Activated CD4-positive, alpha-beta T cell treated with anti-CD3 and anti-CD28 coated beads, Interleukin-2, amount 50 U/mL, for 24 hours (primary cell): ENCODE measurements at regions not wholly inside any gene's neighbourhood (a gene's known extent, or its start where the extent isn't known, plus 50 kb on each side); places are given as distances from the start of the nearest gene placed in this dataset.
"Not testable (repeated sequence)": the region's sequence is repeated elsewhere in the genome, so short reads cannot be mapped to it uniquely, and the experiment has no call there.

Experiments
- DNase-seq, 2 donors: peaks; one replicate each; pipeline ENCODE4 v3.0.0-alpha.2; 2020; ENCODE audit warnings: low read depth in 1 of 2, low spot score in 1 of 2

DNA sequence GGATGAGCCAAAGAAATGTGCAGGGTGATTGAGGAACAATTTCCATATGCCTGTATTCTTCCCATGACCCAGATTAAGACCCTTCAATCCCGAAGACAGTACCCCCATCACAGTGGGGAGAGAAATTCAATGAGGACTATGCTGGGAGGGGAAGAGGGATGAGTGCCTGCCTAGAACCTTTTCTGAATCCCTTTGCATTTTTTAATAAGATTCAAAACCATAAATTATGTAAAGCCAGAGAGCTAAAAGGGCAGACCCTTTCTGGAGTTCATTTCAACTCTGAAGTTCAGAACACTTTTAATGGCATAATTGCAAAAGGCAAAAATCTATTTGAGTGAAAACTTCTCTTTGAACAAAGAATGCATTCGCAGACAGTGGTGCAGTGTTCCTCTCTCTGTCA is 529.5 kb downstream of the NTRK3 start:
- no peak for DNase-seq

DNA sequence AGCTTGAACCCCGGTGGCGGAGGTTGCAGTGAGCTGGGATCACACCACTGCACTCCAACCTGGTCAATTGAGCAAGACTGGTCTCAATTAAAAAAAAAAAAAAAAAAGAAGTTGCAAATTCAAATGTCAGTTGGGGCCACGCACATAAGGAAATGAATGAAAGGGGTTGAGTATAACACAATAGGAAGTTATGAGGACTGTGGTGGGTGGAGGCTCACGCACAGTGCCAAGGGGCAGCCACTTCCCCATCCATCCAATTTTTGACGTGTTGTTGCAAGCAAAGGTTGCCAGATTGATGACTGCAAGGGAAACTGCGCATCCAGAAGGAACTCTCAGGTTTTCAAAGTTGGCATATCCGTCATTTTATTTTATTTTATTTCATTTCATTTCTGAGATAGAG is 532.2 kb downstream of the NTRK3 start:
- no peak for DNase-seq

GRCh38 chr15:87722941-87723691 is 533.4 kb downstream of the NTRK3 start:
- no peak for DNase-seq

- no peak for DNase-seq
Observed at GRCh38 chr15:87720235-87720634, 536.3 kb downstream of the NTRK3 start.

DNA sequence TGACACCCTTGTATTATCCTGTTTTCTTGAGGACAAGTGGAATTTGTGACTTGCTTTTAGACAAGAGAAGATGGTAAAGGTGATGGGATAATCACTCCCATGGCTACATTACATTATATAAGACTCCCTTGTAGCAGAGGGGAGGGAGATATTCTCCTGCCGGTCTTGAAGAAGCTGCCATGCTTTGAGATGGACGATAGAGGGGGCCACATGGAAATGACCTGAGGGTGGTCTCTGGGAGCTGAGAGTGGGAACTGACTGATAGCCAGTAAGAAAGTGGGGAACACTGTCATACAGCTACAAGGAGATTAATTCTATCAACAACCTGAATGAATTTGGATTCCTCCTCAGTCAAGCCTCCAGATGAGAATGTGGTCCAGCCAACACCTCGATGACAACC is 540.1 kb downstream of the NTRK3 start:
- DNase-seq = no peak

- DNase-seq = no peak
Observed at GRCh38 chr15:87715252-87715651, 541.3 kb downstream of the NTRK3 start.

GRCh38 chr15:87713475-87713879 is 543.1 kb downstream of the NTRK3 start:
- DNase-seq = no peak

- DNase-seq = no peak
Observed at GRCh38 chr15:87712211-87712610, 544.3 kb downstream of the NTRK3 start.

DNA sequence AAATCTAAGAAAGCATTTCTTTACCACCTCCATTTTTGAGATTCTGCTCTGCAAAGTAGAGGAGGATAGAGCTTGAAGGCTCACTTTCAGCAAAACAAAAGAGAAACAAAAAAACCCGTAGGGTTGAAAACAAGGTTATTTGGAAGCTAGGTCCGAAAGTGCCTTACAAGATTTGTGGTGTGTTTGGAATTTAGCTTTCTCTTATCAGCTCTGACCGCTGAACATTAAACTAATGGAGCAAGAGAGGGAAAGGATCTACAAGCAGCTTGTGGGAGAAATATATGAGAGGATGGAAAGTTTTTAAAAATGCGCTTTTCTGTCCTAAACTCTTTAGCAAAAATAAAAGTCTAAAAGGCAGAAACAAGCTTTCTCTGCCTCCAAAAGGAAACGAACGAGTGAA is 545.5 kb downstream of the NTRK3 start:
- no peak for DNase-seq

DNA sequence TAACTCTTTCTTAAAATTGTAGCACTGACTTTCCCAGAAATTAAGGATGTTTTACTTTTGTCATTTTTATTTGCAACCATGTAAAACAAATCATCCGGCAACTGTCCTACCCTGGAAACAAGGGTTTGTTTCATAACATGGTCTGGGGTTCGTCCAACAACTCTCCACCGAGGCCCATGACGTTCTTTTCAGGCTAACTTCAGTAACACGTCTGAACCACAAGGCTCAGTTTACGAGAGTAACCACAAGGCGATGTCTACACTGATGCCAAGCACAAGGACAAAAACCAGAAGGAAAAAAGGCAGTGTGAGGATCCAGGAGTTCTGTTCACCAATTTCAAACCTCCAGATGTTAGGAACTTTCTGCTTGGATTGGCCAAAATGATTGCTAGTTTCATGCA is 546.1 kb downstream of the NTRK3 start:
- DNase-seq = no peak

- DNase-seq = no peak
Observed at GRCh38 chr15:87707566-87708130, 548.9 kb downstream of the NTRK3 start.

DNA sequence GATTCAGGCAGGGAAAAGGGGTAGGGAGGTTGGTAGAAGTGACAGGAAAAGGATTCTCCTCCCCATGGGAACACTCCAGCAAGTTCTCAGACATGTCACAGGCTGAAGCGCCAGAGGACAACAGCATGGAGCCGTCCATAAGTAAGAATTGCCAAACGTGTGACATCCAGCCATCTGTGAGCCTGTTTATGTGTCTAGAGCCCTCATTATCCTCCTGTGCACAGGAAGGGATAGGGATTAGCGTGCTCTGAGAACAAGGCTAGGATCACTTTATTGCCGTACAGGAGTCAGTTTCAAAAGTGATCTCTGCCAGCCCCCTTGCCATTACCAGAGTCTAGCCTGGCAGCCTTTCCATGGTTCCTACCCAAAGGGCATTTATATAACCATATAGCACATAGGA is 549.5 kb downstream of the NTRK3 start:
- DNase-seq = no peak

DNA sequence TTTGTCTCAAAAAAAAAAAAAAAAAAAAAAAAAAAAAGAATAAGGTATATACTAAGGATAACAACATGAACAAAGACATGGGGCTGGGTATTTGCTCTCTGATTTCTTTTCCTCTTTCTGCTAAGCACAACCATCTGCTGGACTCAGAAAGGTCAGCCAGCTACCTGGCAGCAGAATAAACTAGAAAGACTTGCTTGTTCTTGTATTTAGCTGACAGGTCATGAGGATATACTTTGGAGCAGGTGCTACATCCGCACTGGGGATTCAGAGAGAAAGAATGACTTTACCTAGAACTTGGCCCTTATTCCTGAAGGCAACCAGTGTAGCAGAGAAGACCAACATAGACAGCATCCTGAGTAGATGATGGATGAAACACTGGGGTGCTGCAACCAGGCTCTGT is 550.5 kb downstream of the NTRK3 start:
- DNase-seq = no peak

DNA sequence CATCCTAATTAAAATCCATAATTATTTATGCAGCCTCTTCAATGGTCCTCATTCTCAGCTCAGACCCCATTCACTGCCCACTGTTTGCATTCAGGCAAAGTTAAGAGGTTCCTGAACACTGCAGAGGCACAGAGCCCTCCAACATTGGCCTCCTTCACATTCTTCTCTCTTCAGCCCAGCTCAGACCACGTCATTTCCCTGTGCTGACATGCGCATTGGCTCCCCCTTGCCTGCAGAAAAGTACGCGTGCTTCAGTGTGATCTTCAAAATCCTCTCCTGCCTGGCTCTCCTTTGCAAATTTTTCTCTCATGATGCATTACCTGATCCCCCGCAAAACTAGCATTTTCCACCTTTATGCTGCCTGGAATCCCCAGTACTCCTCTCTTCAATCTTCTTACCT is 552.3 kb downstream of the NTRK3 start:
- DNase-seq = no peak

GRCh38 chr15:87703327-87704111 is 553.0 kb downstream of the NTRK3 start:
- no peak for DNase-seq

GRCh38 chr15:87702270-87702669 is 554.3 kb downstream of the NTRK3 start:
- DNase-seq = no peak

DNA sequence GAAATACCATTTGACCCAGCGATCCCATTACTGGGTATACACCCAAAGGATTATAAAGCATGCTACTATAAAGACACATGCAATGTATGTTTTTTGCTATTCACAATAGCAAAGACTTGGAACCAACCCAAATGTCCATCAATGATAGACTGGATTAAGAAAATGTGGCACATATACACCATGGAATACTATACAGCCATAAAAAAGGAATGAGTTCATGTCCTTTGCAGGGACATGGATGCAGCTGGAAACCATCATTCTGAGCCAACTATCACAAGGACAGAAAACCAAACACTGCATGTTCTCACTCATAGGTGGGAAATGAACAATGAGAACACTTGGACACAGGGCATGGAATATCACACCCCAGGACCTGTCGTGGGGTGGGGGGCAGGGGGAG is 558.1 kb downstream of the NTRK3 start:
- DNase-seq = not testable (repeated sequence)

DNA sequence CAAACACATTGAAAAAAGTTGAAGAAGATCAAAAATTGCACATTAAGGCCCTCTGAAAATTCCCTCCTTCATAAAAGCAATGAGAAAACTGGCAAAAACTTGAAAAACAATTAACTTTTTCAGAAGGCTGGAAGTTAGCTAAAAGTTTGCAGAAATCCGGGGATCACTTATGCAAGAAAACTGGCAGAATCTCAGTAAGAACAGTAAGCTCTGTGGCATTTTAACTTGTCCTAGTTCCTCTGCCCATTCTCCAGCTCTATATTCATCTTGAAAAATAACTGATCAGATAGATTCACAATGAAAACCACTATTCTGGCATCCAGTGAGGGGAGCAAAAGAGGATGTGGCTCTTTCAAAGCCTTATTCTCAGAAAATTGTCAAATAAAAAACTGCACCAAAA is 566.8 kb downstream of the NTRK3 start:
- DNase-seq = no peak

- DNase-seq = no peak
Observed at GRCh38 chr15:87687523-87687870, 569.0 kb downstream of the NTRK3 start.

GRCh38 chr15:87686841-87687522 is 569.6 kb downstream of the NTRK3 start:
- DNase-seq = no peak

- no peak for DNase-seq
Observed at GRCh38 chr15:87686339-87686738, 570.2 kb downstream of the NTRK3 start.

DNA sequence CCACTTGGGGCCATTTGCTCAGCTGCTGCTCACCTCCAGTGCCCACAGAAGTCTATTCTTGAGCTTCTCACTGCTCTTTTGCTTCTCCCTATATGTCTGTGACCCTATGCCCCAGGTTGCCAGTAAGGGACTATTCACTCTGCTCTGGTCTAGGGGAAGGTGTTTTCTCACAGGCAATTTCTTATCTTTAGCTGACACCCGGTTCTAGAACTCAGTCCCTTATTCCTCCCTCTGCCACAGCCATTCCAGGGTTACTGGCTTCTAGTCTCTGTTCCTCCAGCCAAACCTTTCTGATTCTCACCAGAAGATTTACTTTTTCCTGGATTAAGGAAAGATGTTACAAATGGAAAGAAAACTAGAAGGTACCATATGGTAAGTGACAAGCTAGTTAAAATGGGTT is 574.0 kb downstream of the NTRK3 start:
- DNase-seq = no peak
